Natural killer cell (primary cell): ENCODE measurements at regions not wholly inside any gene's neighbourhood (a gene's known extent, or its start where the extent isn't known, plus 50 kb on each side); places are given as distances from the start of the nearest gene placed in this dataset.

Experiments used
- ATAC-seq, 3 donors: fragments of 150-1000 bp in 2 of 3; fragments of 200-7000 bp in 1 of 3; cut with Tn5 transposase; 1 replicate in 1 of 3; 2 replicates in 2 of 3; pipeline ENCODE4 v1.10.0; 2021; ENCODE audit warnings: mild to moderate bottlenecking in 2 of 3, moderate library complexity in 2 of 3
- DNase-seq, 2 donors: peaks; one replicate each; pipeline versions ENCODE4 v3.0.0 to v3.0.0-alpha.2; 2013 to 2021; ENCODE audit warnings: mixed read lengths in 1 of 2
- H3K27ac ChIP-seq: one replicate; pipeline ENCODE4 v1.5.1; 2013; ENCODE audit warnings: mild to moderate bottlenecking, low read length
- H3K27me3 ChIP-seq: one replicate; pipeline ENCODE4 v1.6.1; 2013; ENCODE audit warnings: low read length; ENCODE audit not compliant: control insufficient read depth, insufficient read depth
- H3K36me3 ChIP-seq: one replicate; pipeline ENCODE4 v1.6.1; 2013; ENCODE audit warnings: low read length; ENCODE audit not compliant: control insufficient read depth, insufficient read depth
- H3K4me1 ChIP-seq: one replicate; pipeline ENCODE4 v1.6.1; 2013; ENCODE audit warnings: low read length; ENCODE audit not compliant: control insufficient read depth, insufficient read depth
- H3K4me3 ChIP-seq: one replicate; pipeline ENCODE4 v1.5.1; 2013; ENCODE audit warnings: low read length
- H3K9me3 ChIP-seq: one replicate; pipeline ENCODE4 v1.6.1; 2013; ENCODE audit warnings: low read length; ENCODE audit not compliant: control insufficient read depth, insufficient read depth
- H3K27ac Mint-ChIP-seq, 2 donors: one replicate each; pipeline ENCODE4 v1.8.0; 2022; ENCODE audit warnings: mild to moderate bottlenecking in 2 of 2, mixed read lengths in 2 of 2, moderate library complexity in 1 of 2
- H3K27me3 Mint-ChIP-seq, 2 donors: one replicate each; pipeline ENCODE4 v1.8.0; 2022; ENCODE audit warnings: low read depth in 2 of 2, mixed read lengths in 2 of 2
- H3K36me3 Mint-ChIP-seq: one replicate; pipeline ENCODE4 v1.8.0; 2022; ENCODE audit warnings: mixed read lengths
- H3K4me1 Mint-ChIP-seq, 2 donors: one replicate each; pipeline ENCODE4 v1.8.0; 2022; ENCODE audit warnings: mixed read lengths in 2 of 2
- H3K4me3 Mint-ChIP-seq: one replicate; pipeline ENCODE4 v1.8.0; 2022; ENCODE audit warnings: mild to moderate bottlenecking, moderate library complexity, mixed read lengths
- H3K9me3 Mint-ChIP-seq, 2 donors: one replicate each; pipeline ENCODE4 v1.8.0; 2022; ENCODE audit warnings: mixed read lengths in 2 of 2
- CTCF ChIP-seq: fragments of 200-600 bp; IDR thresholded peaks from one replicate; pipeline ENCODE4 v1.8.0; 2022; ENCODE audit warnings: antibody characterized with exemption
- WGBS: methylation state at CpG from one replicate; pipeline ENCODE4 v1.1.7; 2013; ENCODE audit warnings: missing lambda C conversion rate; ENCODE audit not compliant: insufficient coverage; 5-methylcytosine and 5-hydroxymethylcytosine counted together
- intact Hi-C: fragments of 100-400 bp; cut with micrococcal nuclease; formaldehyde crosslinking; loops from one replicate; pipeline ENCODE4 v1.14.2; 2022

- no peak overlapping the region for H3K4me3 ChIP-seq
- no peak overlapping the region for H3K4me3 Mint-ChIP-seq
- no peak for TF ChIP-seq CTCF
- H3K9me3 Mint-ChIP-seq = peaks cover 0 to 4% of the 10 kb centered on the region in 2 donors
- DNase-seq (no peak), ATAC-seq (no peak)
- intact Hi-C loops = no loop called here
- H3K27ac ChIP-seq = no peak overlapping the region
- no peaks in the 10 kb centered on the region for H3K36me3 ChIP-seq
- no peaks in the 10 kb centered on the region for H3K27me3 Mint-ChIP-seq
- no peaks in the 10 kb centered on the region for H3K27me3 ChIP-seq
- H3K36me3 Mint-ChIP-seq = no peaks in the 10 kb centered on the region
- no peak overlapping the region for H3K27ac Mint-ChIP-seq
- no peaks in the 10 kb centered on the region for H3K9me3 ChIP-seq
- H3K4me1 Mint-ChIP-seq = no peaks in the 10 kb centered on the region
- no peaks in the 10 kb centered on the region for H3K4me1 ChIP-seq
- 85% methylated on average over 4 of the region's 5 CpGs for WGBS
Observed at GRCh38 chr6:19731282-19731681, 105.9 kb upstream of the ID4 start.

- no peaks in the 10 kb centered on the region for H3K36me3 ChIP-seq
- peaks cover 0 to 4% of the 10 kb centered on the region in 2 donors for H3K9me3 Mint-ChIP-seq
- no peaks in the 10 kb centered on the region for H3K36me3 Mint-ChIP-seq
- H3K27me3 ChIP-seq = no peaks in the 10 kb centered on the region
- H3K4me1 ChIP-seq = no peaks in the 10 kb centered on the region
- H3K4me3 Mint-ChIP-seq = no peak overlapping the region
- no peak for DNase-seq
- 92% methylated on average over 15 of the region's 15 CpGs for WGBS
- TF ChIP-seq CTCF = no peak
- no peak overlapping the region for H3K4me3 ChIP-seq
- H3K27ac ChIP-seq = no peak overlapping the region
- no peaks in the 10 kb centered on the region for H3K9me3 ChIP-seq
- intact Hi-C loops = no loop called here
- no peak for ATAC-seq
- H3K27ac Mint-ChIP-seq = no peak overlapping the region
- H3K4me1 Mint-ChIP-seq = no peaks in the 10 kb centered on the region
- H3K27me3 Mint-ChIP-seq = no peaks in the 10 kb centered on the region
Observed at GRCh38 chr6:19734061-19734460, 103.1 kb upstream of the ID4 start.

- Mint-ChIP-seq H3K36me3 (no peaks in the 10 kb centered on the region), H3K27ac (no peak overlapping the region), H3K4me1 (no peaks in the 10 kb centered on the region), H3K9me3 (peaks cover 0 to 2% of the 10 kb centered on the region in 2 donors), H3K27me3 (no peaks in the 10 kb centered on the region), H3K4me3 (no peak overlapping the region)
- H3K4me3 ChIP-seq = no peak overlapping the region
- no peak for ATAC-seq
- H3K36me3 ChIP-seq = no peaks in the 10 kb centered on the region
- H3K27ac ChIP-seq = no peak overlapping the region
- intact Hi-C loops = no loop called here
- no peaks in the 10 kb centered on the region for H3K27me3 ChIP-seq
- no peak for DNase-seq
- WGBS = 100% methylated on average over 1 of the region's 2 CpGs
- H3K4me1 ChIP-seq = no peaks in the 10 kb centered on the region
- no peak for TF ChIP-seq CTCF
- H3K9me3 ChIP-seq = no peaks in the 10 kb centered on the region
Observed at GRCh38 chr6:19734519-19734918, 102.7 kb upstream of the ID4 start.

GRCh38 chr6:19736066-19736465, 101.1 kb upstream of the ID4 start:
- no peak for TF ChIP-seq CTCF
- ATAC-seq (no peak), DNase-seq (no peak)
- H3K9me3 ChIP-seq = no peaks in the 10 kb centered on the region
- no peaks in the 10 kb centered on the region for H3K4me1 Mint-ChIP-seq
- WGBS = 94% methylated on average over 4 of the region's 4 CpGs
- H3K27ac ChIP-seq = no peak overlapping the region
- no peak overlapping the region for H3K4me3 ChIP-seq
- H3K27me3 ChIP-seq = no peaks in the 10 kb centered on the region
- H3K27me3 Mint-ChIP-seq = no peaks in the 10 kb centered on the region
- no peak overlapping the region for H3K4me3 Mint-ChIP-seq
- no peaks in the 10 kb centered on the region for H3K36me3 Mint-ChIP-seq
- H3K36me3 ChIP-seq = no peaks in the 10 kb centered on the region
- intact Hi-C loops = no loop called here
- peaks cover 0 to 2% of the 10 kb centered on the region in 2 donors for H3K9me3 Mint-ChIP-seq
- H3K4me1 ChIP-seq = no peaks in the 10 kb centered on the region
- no peak overlapping the region for H3K27ac Mint-ChIP-seq
